Small intestine (tissue), 7 donors: ENCODE measurements at regions not wholly inside any gene's neighbourhood (a gene's known extent, or its start where the extent isn't known, plus 50 kb on each side); places are given as distances from the start of the nearest gene placed in this dataset.

Source experiments
- DNase-seq, 2 donors: peaks; one replicate each; pipeline versions ENCODE4 v3.0.0 to v3.0.0-alpha.2; 2013
- FAIRE-seq: peaks from 2 replicates; lab custom pipeline; 2012; peaks lifted over from hg19 to GRCh38; lab: Jason Lieb, UNC
- H3K27ac ChIP-seq, 3 donors: one replicate each; pipeline ENCODE4 v1.5.1; 2013; ENCODE audit warnings: low read length in 2 of 3, mild to moderate bottlenecking in 2 of 3, control low read depth in 1 of 3, inconsistent platforms in 1 of 3, low read depth in 1 of 3, moderate library complexity in 1 of 3
- H3K27me3 ChIP-seq, 3 donors: one replicate each; pipeline ENCODE4 v1.6.1; 2013; ENCODE audit warnings: low read length in 3 of 3, inconsistent platforms in 1 of 3; ENCODE audit not compliant: control insufficient read depth in 3 of 3, insufficient read depth in 3 of 3
- H3K36me3 ChIP-seq, 3 donors: one replicate each; pipeline ENCODE4 v1.6.1; 2013; ENCODE audit warnings: low read length in 3 of 3, inconsistent platforms in 1 of 3, low read depth in 1 of 3, mild to moderate bottlenecking in 1 of 3, moderate library complexity in 1 of 3; ENCODE audit not compliant: control insufficient read depth in 3 of 3, insufficient read depth in 2 of 3
- H3K4me1 ChIP-seq, 3 donors: one replicate each; pipeline ENCODE4 v1.6.1; 2013; ENCODE audit warnings: low read length in 2 of 3, inconsistent platforms in 1 of 3, low read depth in 1 of 3, mild to moderate bottlenecking in 1 of 3, moderate library complexity in 1 of 3; ENCODE audit not compliant: control insufficient read depth in 3 of 3, insufficient read depth in 2 of 3
- H3K4me3 ChIP-seq, 3 donors: one replicate each; pipeline ENCODE4 v1.5.1; 2013; ENCODE audit warnings: low read length in 3 of 3, control low read depth in 1 of 3, inconsistent platforms in 1 of 3, low read depth in 1 of 3, mild to moderate bottlenecking in 1 of 3, moderate library complexity in 1 of 3
- H3K9me3 ChIP-seq, 2 donors: one replicate each; pipeline ENCODE4 v1.6.1; 2013; ENCODE audit warnings: low read depth in 1 of 2, low read length in 1 of 2; ENCODE audit not compliant: control insufficient read depth in 2 of 2, insufficient read depth in 1 of 2
- WGBS, 3 donors: extraction: QIAGEN DNeasy Blood & Tissue Kit; methylation state at CpG; one replicate each; pipeline ENCODE4 v1.1.7; 2013; 5-methylcytosine and 5-hydroxymethylcytosine counted together
- donor health status: healthy with polysubstance abuse.
- donor health status: control.
- donor health status: control.
- donor health status: Bipolar disorder and iron deficiency.
- donor health status: healthy.

GRCh38 chr2:221145396-221145795 lies 426.7 kb downstream of the EPHA4 start:
- FAIRE-seq, result no peak
- WGBS, 3 donors, result 68 to 84% (median 81%) methylated on average over 1 of the region's 1 CpG
- no peak overlapping the region for H3K27ac ChIP-seq
- H3K4me3 ChIP-seq, result no peak overlapping the region
- DNase-seq, result no peak
- no peaks in the 10 kb centered on the region for H3K9me3 ChIP-seq
- no peaks in the 10 kb centered on the region for H3K27me3 ChIP-seq
- no peaks in the 10 kb centered on the region for H3K36me3 ChIP-seq
- H3K4me1 ChIP-seq, result no peaks in the 10 kb centered on the region

- no peaks in the 10 kb centered on the region for H3K36me3 ChIP-seq
- no peak overlapping the region for H3K27ac ChIP-seq
- WGBS, 3 donors, result 34 to 50% (median 35%) methylated on average over 3 of the region's 3 CpGs
- DNase-seq (no peak), FAIRE-seq (no peak)
- H3K9me3 ChIP-seq, result no peaks in the 10 kb centered on the region
- H3K4me1 ChIP-seq, result no peaks in the 10 kb centered on the region
- peaks cover 0 to 2% (median 0%) of the 10 kb centered on the region in 3 donors for H3K27me3 ChIP-seq
- H3K4me3 ChIP-seq, result no peak overlapping the region
Observed at GRCh38 chr2:221153226-221153625, 418.9 kb downstream of the EPHA4 start.

GRCh38 chr2:221154176-221154575 lies 417.9 kb downstream of the EPHA4 start:
- H3K27ac ChIP-seq, result no peak overlapping the region
- no peaks in the 10 kb centered on the region for H3K9me3 ChIP-seq
- peaks cover 0 to 2% (median 0%) of the 10 kb centered on the region in 3 donors for H3K27me3 ChIP-seq
- H3K4me1 ChIP-seq, result no peaks in the 10 kb centered on the region
- DNase-seq (no peak), FAIRE-seq (no peak)
- no peaks in the 10 kb centered on the region for H3K36me3 ChIP-seq
- no peak overlapping the region for H3K4me3 ChIP-seq
- 80 to 86% (median 83%) methylated on average over 7 of the region's 7 CpGs for WGBS, 3 donors

- Histone ChIP-seq H3K4me1 (no peaks in the 10 kb centered on the region), H3K4me3 (no peak overlapping the region), H3K27me3 (peaks cover 0 to 2% (median 0%) of the 10 kb centered on the region in 3 donors), H3K36me3 (no peaks in the 10 kb centered on the region), H3K27ac (no peak overlapping the region), H3K9me3 (no peaks in the 10 kb centered on the region)
- DNase-seq (no peak), FAIRE-seq (no peak)
- 73 to 84% (median 74%) methylated on average over 7 of the region's 7 CpGs for WGBS, 3 donors
Observed at GRCh38 chr2:221156062-221156734, 415.9 kb downstream of the EPHA4 start.

GRCh38 chr2:221161186-221161585 lies 410.9 kb downstream of the EPHA4 start:
- Histone ChIP-seq H3K36me3 (no peaks in the 10 kb centered on the region), H3K9me3 (no peaks in the 10 kb centered on the region), H3K27me3 (no peaks in the 10 kb centered on the region), H3K4me3 (no peak overlapping the region), H3K27ac (no peak overlapping the region), H3K4me1 (no peaks in the 10 kb centered on the region)
- FAIRE-seq (no peak), DNase-seq (no peak)
- 50 to 85% (median 59%) methylated on average over 1 of the region's 1 CpG for WGBS, 3 donors

GRCh38 chr2:221166292-221166691 lies 405.8 kb downstream of the EPHA4 start:
- WGBS, 3 donors, result 78 to 84% (median 80%) methylated on average over 7 of the region's 7 CpGs
- DNase-seq (no peak), FAIRE-seq (no peak)
- Histone ChIP-seq H3K27ac (no peak overlapping the region), H3K9me3 (no peaks in the 10 kb centered on the region), H3K27me3 (no peaks in the 10 kb centered on the region), H3K4me3 (no peak overlapping the region), H3K4me1 (no peaks in the 10 kb centered on the region), H3K36me3 (no peaks in the 10 kb centered on the region)

- Histone ChIP-seq H3K9me3 (no peaks in the 10 kb centered on the region), H3K36me3 (no peaks in the 10 kb centered on the region), H3K4me3 (no peak overlapping the region), H3K27ac (no peak overlapping the region), H3K27me3 (no peaks in the 10 kb centered on the region), H3K4me1 (no peaks in the 10 kb centered on the region)
- DNase-seq (no peak), FAIRE-seq (no peak)
Observed at GRCh38 chr2:221167561-221167960, 404.5 kb downstream of the EPHA4 start.

- Histone ChIP-seq H3K4me1 (no peaks in the 10 kb centered on the region), H3K27ac (no peak overlapping the region), H3K36me3 (no peaks in the 10 kb centered on the region), H3K27me3 (no peaks in the 10 kb centered on the region), H3K9me3 (no peaks in the 10 kb centered on the region), H3K4me3 (no peak overlapping the region)
- DNase-seq (no peak), FAIRE-seq (no peak)
- whole genome bisulfite sequencing, 3 donors, result 97 to 98% (median 98%) methylated on average over 6 of the region's 6 CpGs
Observed at GRCh38 chr2:221169724-221170123, 402.4 kb downstream of the EPHA4 start.

- no peaks in the 10 kb centered on the region for H3K27me3 ChIP-seq
- FAIRE-seq (no peak), DNase-seq (no peak)
- no peak overlapping the region for H3K27ac ChIP-seq
- H3K9me3 ChIP-seq, result no peaks in the 10 kb centered on the region
- H3K4me1 ChIP-seq, result no peaks in the 10 kb centered on the region
- WGBS, 3 donors, result 64 to 78% (median 76%) methylated on average over 1 of the region's 1 CpG
- H3K4me3 ChIP-seq, result no peak overlapping the region
- H3K36me3 ChIP-seq, result no peaks in the 10 kb centered on the region
Observed at GRCh38 chr2:221170548-221170947, 401.6 kb downstream of the EPHA4 start.
